ENCODE measurements at regions not wholly inside any gene's neighbourhood (a gene's known extent, or its start where the extent isn't known, plus 50 kb on each side); places are given as distances from the start of the nearest gene placed in this dataset.

- TF ChIP-seq CEBPG (CRISPR knock-in tag; IDR thresholded peaks at IDR 0.05) = no peak
- no peak for TF ChIP-seq ZNF207 (IDR thresholded peaks at IDR 0.05; ENCODE audit: borderline replicate concordance)
- no peak for TF ChIP-seq EP300 (IDR thresholded peaks at IDR 0.05; ENCODE audit: low read depth in 2 of 2, low read length in 2 of 2)
- TF ChIP-seq EP300 (CRISPR knock-in tag; IDR thresholded peaks at IDR 0.05; ENCODE audit: borderline replicate concordance) = no peak
- TF ChIP-seq SRF (IDR thresholded peaks at IDR 0.05; ENCODE audit: low read depth, low read length) = no peak
- TF ChIP-seq ZFP1 (CRISPR knock-in tag; IDR thresholded peaks at IDR 0.05) = no peak
- TF ChIP-seq CTCF (CRISPR knock-in tag; IDR thresholded peaks at IDR 0.05) = no peak
- no peak for TF ChIP-seq POLR2AphosphoS2 (IDR thresholded peaks at IDR 0.05; ENCODE audit: low read depth, low read length)
- no peak for TF ChIP-seq ZNF609 (CRISPR knock-in tag; IDR thresholded peaks at IDR 0.05; ENCODE audit: borderline replicate concordance)
- TF ChIP-seq NFE2L1 (CRISPR knock-in tag; IDR thresholded peaks at IDR 0.05; ENCODE audit: borderline replicate concordance) = no peak
- TF ChIP-seq REST (IDR thresholded peaks at IDR 0.05; ENCODE audit: borderline replicate concordance in 1 of 2, low read depth in 1 of 2, low read length in 2 of 2) = no peak
- TF ChIP-seq ZFP41 (CRISPR knock-in tag; IDR thresholded peaks at IDR 0.05; ENCODE audit: borderline replicate concordance) = no peak
- TF ChIP-seq JUNB (CRISPR knock-in tag; IDR thresholded peaks at IDR 0.05; ENCODE audit: borderline replicate concordance) = no peak
Observed at GRCh38 chr9:75743855-75744254, 146.6 kb upstream of the PCSK5 start.
